Nephron progenitor cell (in vitro differentiated cells): ENCODE measurements at regions not wholly inside any gene's neighbourhood (a gene's known extent, or its start where the extent isn't known, plus 50 kb on each side); places are given as distances from the start of the nearest gene placed in this dataset.
A peak's percentile ranks its signal among the peaks of the same experiment; 100 is the strongest.

Experiments used
- DNase-seq: peaks from one replicate; pipeline ENCODE4 v3.0.0; 2021
- H3K27ac Mint-ChIP-seq: 2 replicates; pipeline ENCODE4 v1.8.0; 2021; ENCODE audit warnings: mild to moderate bottlenecking, moderate library complexity, mixed read lengths
- H3K27me3 Mint-ChIP-seq: 2 replicates; pipeline ENCODE4 v1.8.0; 2021; ENCODE audit warnings: mild to moderate bottlenecking, low read depth, mixed read lengths; ENCODE audit not compliant: poor library complexity
- H3K36me3 Mint-ChIP-seq: 2 replicates; pipeline ENCODE4 v1.8.0; 2021; ENCODE audit warnings: low read depth, mixed read lengths
- H3K4me1 Mint-ChIP-seq: 2 replicates; pipeline ENCODE4 v1.8.0; 2021; ENCODE audit warnings: mixed read lengths
- H3K4me3 Mint-ChIP-seq: 2 replicates; pipeline ENCODE4 v1.8.0; 2021; ENCODE audit warnings: mild to moderate bottlenecking, moderate library complexity, mixed read lengths
- H3K9me3 Mint-ChIP-seq: 2 replicates; pipeline ENCODE4 v1.8.0; 2021; ENCODE audit warnings: mild to moderate bottlenecking, moderate library complexity, mixed read lengths
- CTCF ChIP-seq: fragments of 200-600 bp; sonication (generic); IDR thresholded peaks from 2 replicates; pipeline ENCODE4 v1.5.0; 2021; ENCODE audit warnings: antibody characterized with exemption

- Mint-ChIP-seq H3K4me1 (no peaks in the 10 kb centered on the region), H3K9me3 (no peaks in the 10 kb centered on the region), H3K36me3 (no peaks in the 10 kb centered on the region), H3K27ac (no peak overlapping the region), H3K4me3 (no peak overlapping the region), H3K27me3 (no peaks in the 10 kb centered on the region)
- DNase-seq = no peak
- TF ChIP-seq CTCF = no peak
Measured at GRCh38 chr21:17929510-17929909, 110.4 kb upstream of the C21orf91 start.

GRCh38 chr21:17925899-17926298 is 106.7 kb upstream of the C21orf91 start:
- no peak overlapping the region for H3K4me3 Mint-ChIP-seq
- peaks cover 7% of the 10 kb centered on the region for H3K9me3 Mint-ChIP-seq
- peaks cover 12% of the 10 kb centered on the region for H3K4me1 Mint-ChIP-seq
- no peaks in the 10 kb centered on the region for H3K36me3 Mint-ChIP-seq
- no peaks in the 10 kb centered on the region for H3K27me3 Mint-ChIP-seq
- no peak overlapping the region for H3K27ac Mint-ChIP-seq
- DNase-seq = peak; percentile 12
- TF ChIP-seq CTCF = peak; percentile 47

- peaks cover under 1% of the 10 kb centered on the region for H3K36me3 Mint-ChIP-seq
- peaks cover 12% of the 10 kb centered on the region for H3K4me1 Mint-ChIP-seq
- peak; percentile 87 for TF ChIP-seq CTCF
Measured at GRCh38 chr21:17925000-17925610, 105.9 kb upstream of the C21orf91 start.

GRCh38 chr21:17921579-17922530 is 102.7 kb upstream of the C21orf91 start:
- Mint-ChIP-seq H3K36me3 (peaks cover 15% of the 10 kb centered on the region), H3K27me3 (peaks cover 6% of the 10 kb centered on the region)

More at GRCh38 chr21:17925000-17925610, 105.9 kb upstream of the C21orf91 start:
- no peak overlapping the region for H3K27ac Mint-ChIP-seq
- peaks cover 15% of the 10 kb centered on the region for H3K9me3 Mint-ChIP-seq
- no peak overlapping the region for H3K4me3 Mint-ChIP-seq
- DNase-seq = peak; percentile 56
- peaks cover 2% of the 10 kb centered on the region for H3K27me3 Mint-ChIP-seq

GRCh38 chr21:17915976-17916375 is 96.8 kb upstream of the C21orf91 start:
- no peak overlapping the region for H3K27ac Mint-ChIP-seq
- H3K27me3 Mint-ChIP-seq = peaks cover 6% of the 10 kb centered on the region
- H3K9me3 Mint-ChIP-seq = peaks cover 43% of the 10 kb centered on the region
- no peak for TF ChIP-seq CTCF
- no peaks in the 10 kb centered on the region for H3K4me1 Mint-ChIP-seq
- H3K4me3 Mint-ChIP-seq = no peak overlapping the region
- DNase-seq = no peak
- peaks cover 15% of the 10 kb centered on the region for H3K36me3 Mint-ChIP-seq

More at GRCh38 chr21:17921579-17922530, 102.7 kb upstream of the C21orf91 start:
- peaks cover 12% of the 10 kb centered on the region for H3K4me1 Mint-ChIP-seq
- H3K27ac Mint-ChIP-seq = no peak overlapping the region
- TF ChIP-seq CTCF = no peak
- DNase-seq = no peak
- peaks cover 46% of the 10 kb centered on the region for H3K9me3 Mint-ChIP-seq
- no peak overlapping the region for H3K4me3 Mint-ChIP-seq
